ENCODE measurements at regions not wholly inside any gene's neighbourhood (a gene's known extent, or its start where the extent isn't known, plus 50 kb on each side); places are given as distances from the start of the nearest gene placed in this dataset.
A peak's percentile ranks its signal among the peaks of the same experiment; 100 is the strongest.

DNA sequence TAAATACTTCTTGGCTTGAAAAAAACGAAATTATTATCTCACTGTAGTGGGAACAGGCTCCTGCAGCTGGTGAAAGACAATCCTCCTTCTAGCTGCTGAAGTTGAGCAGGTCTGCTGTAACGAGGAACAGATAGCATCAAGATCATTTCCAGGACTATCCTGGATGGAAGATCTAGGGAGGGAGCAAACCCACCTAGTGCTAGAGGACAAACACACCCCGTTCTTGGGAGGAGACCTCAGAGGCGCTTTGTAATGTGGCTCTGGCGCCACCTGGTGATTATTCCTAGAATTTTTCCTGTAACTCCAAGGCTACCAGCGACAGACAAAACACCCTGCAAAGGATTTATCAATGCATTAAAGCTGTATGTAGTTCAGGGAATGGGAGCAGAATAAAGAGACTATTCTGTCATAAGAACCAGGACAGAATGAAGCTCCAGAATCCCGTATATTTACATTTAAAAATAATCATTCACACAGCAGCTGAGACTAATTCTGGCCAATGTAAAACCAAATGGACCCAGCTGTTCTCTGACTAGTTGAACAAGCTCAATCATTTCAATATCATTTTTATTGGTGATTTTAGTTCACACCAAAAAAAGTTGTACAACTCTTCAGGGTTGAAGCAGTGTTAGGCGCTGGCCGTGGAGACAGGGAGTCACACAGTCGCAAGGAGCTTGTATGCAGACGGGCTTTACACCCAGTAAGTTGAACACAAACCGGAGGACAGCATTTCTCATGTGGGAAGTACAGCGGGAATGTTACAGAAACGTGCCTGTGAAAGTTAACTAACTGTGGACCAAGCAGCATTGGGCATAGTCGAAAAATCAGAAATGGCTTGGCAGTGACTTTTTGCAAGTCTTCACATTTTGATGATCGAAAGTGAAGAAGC, 290.3 kb downstream of the TRIB2 start:
- H3K27me3 Mint-ChIP-seq (ENCODE audit: low read depth): peaks cover 36% of the 10 kb centered on the region
- ChIA-PET CTCF (interaction anchor here (0.6 to 4.0 kb wide), 59 partner anchors 9 to 1314 kb away, joined by 3 to 46 read pairs (median 4); partner anchors contain the start of gene TRIB2), POLR2A (interaction anchor here (0.8 to 1.5 kb wide), 2 partner anchors 39 to 290 kb away, joined by 3 to 5 read pairs; partner anchors contain the start of gene TRIB2)
- peak; percentile 78 for DNase-seq
- no peaks in the 10 kb centered on the region for H3K36me3 Mint-ChIP-seq (ENCODE audit: low read depth)
- no peaks in the 10 kb centered on the region for H3K9me3 Mint-ChIP-seq (ENCODE audit: insufficient read depth)
- H3K4me3 Mint-ChIP-seq: no peak overlapping the region
- peak; percentile 85 for ATAC-seq
- H3K4me1 Mint-ChIP-seq (ENCODE audit: low read depth): peaks cover 6% of the 10 kb centered on the region
- H3K27ac Mint-ChIP-seq: no peak overlapping the region

DNA sequence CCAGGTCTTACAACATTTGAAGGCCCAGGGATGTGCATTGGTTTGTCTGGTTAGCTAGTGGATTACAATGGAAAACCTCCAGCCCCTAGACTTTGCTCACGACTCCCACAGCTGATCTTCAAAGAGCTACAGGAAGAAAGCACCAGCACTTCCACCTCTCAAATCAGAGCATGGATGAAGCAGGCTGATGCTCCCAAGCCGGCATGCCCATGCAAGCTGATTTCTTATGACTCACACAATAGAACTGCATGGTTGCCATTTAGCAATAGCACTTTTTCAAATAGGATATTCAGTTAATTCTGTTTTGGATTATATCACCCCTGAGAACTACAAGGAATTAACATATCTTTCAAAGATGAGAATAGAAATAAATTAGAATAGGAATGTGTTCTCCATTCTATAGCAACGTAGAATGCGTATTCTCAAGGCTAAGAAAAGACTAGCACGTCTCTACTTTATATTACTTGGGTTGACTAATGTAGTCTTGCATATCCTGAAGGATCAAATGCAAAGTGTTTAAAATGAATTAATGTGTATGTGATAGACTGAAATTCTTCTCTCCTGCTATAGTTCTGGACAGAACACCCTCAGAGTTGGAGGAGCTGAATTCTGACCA, 292.4 kb downstream of the TRIB2 start:
- ATAC-seq (no peak), DNase-seq (no peak)
- H3K9me3 Mint-ChIP-seq (ENCODE audit: insufficient read depth): no peaks in the 10 kb centered on the region
- H3K4me1 Mint-ChIP-seq (ENCODE audit: low read depth): peaks cover 6% of the 10 kb centered on the region
- no peak overlapping the region for H3K4me3 Mint-ChIP-seq
- H3K27me3 Mint-ChIP-seq (ENCODE audit: low read depth): peaks cover 33% of the 10 kb centered on the region
- H3K36me3 Mint-ChIP-seq (ENCODE audit: low read depth): no peaks in the 10 kb centered on the region
- ChIA-PET POLR2A (no interaction called here), CTCF (interaction anchor here (4.0 kb wide), 1 partner anchor 13 kb away, joined by 23 read pairs; no protein-coding TSS in a partner anchor)
- no peak overlapping the region for H3K27ac Mint-ChIP-seq

GRCh38 chr2:13010283-13010682, 293.5 kb downstream of the TRIB2 start:
- Mint-ChIP-seq H3K9me3 (ENCODE audit: insufficient read depth) (no peaks in the 10 kb centered on the region), H3K4me3 (no peak overlapping the region), H3K27ac (no peak overlapping the region), H3K27me3 (ENCODE audit: low read depth) (peaks cover 36% of the 10 kb centered on the region), H3K36me3 (ENCODE audit: low read depth) (no peaks in the 10 kb centered on the region), H3K4me1 (ENCODE audit: low read depth) (peaks cover 6% of the 10 kb centered on the region)
- CTCF ChIA-PET: no interaction called here
- POLR2A ChIA-PET: no interaction called here
- DNase-seq: no peak
- ATAC-seq: no peak

DNA sequence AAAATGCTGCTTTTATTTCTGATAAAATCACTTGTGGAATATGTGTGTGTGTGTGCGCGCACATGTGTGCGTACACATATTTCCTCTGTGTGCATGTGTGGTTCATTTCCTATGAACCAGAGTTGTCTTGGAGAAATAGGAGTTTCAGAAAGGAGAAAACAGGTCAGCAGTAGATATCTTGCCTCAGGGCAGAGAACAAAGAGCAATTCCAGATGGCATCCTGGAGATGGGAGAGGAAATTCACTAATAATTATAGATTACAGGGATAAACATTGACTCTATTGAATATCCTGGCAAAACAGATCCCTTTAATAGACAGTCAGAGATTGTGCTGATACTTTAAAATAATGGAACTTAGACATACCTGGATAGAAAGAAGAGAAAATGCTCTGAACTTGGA, 298.0 kb downstream of the TRIB2 start:
- Mint-ChIP-seq H3K4me3 (no peak overlapping the region), H3K36me3 (ENCODE audit: low read depth) (no peaks in the 10 kb centered on the region), H3K27ac (no peak overlapping the region), H3K4me1 (ENCODE audit: low read depth) (no peaks in the 10 kb centered on the region), H3K27me3 (ENCODE audit: low read depth) (peaks cover 51% of the 10 kb centered on the region), H3K9me3 (ENCODE audit: insufficient read depth) (no peaks in the 10 kb centered on the region)
- CTCF ChIA-PET: interaction anchor here (1.4 kb wide), 1 partner anchor 8 kb away, joined by 8 read pairs; no protein-coding TSS in a partner anchor
- DNase-seq: no peak
- POLR2A ChIA-PET: no interaction called here
- ATAC-seq: no peak

DNA sequence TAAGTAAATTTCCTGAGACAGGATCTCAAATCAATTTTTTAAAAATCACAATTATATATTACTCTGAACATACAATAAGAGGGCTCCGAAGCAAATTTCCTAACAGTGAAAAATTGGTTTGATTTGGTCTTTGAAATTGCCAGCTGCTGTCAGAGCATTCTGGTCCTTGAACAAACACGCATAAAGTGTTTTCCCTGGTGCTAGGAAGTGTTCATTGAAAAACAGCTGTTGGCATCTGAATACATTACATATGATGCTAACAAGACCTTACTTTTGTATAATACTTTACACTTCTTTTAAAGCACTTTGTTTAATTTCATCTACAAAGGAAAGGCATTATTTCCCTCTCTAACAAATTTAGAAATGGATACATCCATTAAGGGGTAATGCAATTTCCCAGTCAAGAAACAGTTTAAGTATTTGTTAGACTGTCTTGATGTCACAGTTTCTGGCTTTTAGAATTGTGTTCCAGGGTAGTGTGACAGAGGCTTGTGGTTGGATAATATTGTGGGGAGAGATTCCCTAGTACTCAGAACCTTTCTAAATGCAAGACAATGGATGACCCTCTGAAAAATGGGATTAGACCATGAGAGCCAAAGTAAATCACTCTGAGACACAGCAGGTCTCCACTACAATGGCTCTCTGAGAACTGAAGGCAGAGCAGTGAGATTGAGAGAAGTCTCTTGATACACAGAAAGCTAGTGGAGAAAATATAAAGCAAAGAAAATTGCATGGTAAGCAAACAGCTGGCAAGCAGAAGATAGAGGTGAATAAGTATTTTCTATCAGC, 299.0 kb downstream of the TRIB2 start:
- POLR2A ChIA-PET: no interaction called here
- Mint-ChIP-seq H3K36me3 (ENCODE audit: low read depth) (no peaks in the 10 kb centered on the region), H3K27me3 (ENCODE audit: low read depth) (peaks cover 46% of the 10 kb centered on the region), H3K4me1 (ENCODE audit: low read depth) (no peaks in the 10 kb centered on the region), H3K9me3 (ENCODE audit: insufficient read depth) (no peaks in the 10 kb centered on the region), H3K27ac (no peak overlapping the region), H3K4me3 (no peak overlapping the region)
- ATAC-seq (no peak), DNase-seq (no peak)
- CTCF ChIA-PET: interaction anchor here (1.4 kb wide), 1 partner anchor 9 kb away, joined by 8 read pairs; no protein-coding TSS in a partner anchor

DNA sequence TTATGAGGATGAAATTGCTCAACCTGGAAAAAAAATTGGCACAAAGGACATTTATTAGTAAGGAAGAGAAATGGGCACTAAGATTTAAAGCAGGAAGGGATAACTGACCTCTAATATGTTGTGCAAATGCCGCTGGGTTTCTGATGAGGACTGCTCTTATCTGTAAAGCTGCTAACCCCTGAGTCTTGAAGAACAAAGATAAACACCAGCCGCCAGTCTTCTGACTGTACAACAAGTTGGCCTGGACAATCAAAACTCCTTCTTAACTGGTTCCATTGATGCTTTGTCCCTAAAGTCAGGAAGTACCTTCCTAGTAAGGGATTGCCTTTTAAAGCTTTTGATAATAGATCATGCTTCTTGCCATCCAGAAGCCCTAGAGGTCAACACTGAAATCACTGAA, 301.8 kb downstream of the TRIB2 start:
- H3K27me3 Mint-ChIP-seq (ENCODE audit: low read depth): peaks cover 40% of the 10 kb centered on the region
- POLR2A ChIA-PET: no interaction called here
- ATAC-seq (no peak), DNase-seq (no peak)
- H3K4me3 Mint-ChIP-seq: no peak overlapping the region
- H3K4me1 Mint-ChIP-seq (ENCODE audit: low read depth): no peaks in the 10 kb centered on the region
- no peaks in the 10 kb centered on the region for H3K9me3 Mint-ChIP-seq (ENCODE audit: insufficient read depth)
- CTCF ChIA-PET: no interaction called here
- H3K27ac Mint-ChIP-seq: no peak overlapping the region
- no peaks in the 10 kb centered on the region for H3K36me3 Mint-ChIP-seq (ENCODE audit: low read depth)

DNA sequence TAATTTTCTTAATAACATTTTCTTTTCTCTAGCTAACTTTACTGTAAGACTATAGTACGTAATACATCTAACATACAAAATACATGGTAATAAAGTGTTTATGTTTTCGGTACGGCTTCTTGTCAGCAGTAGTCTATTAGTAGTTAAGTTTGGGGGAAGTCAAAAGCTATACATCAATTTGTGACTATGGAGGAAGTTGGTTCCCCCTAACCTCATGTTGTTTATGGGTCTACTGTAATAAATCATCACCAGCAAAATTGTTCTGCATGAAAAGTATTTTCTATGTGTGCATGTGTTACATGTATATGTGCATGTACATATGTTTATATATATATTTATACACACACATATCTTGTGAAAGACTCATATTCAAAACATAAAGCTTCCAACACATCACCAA, 303.0 kb downstream of the TRIB2 start:
- no peak overlapping the region for H3K4me3 Mint-ChIP-seq
- DNase-seq (no peak), ATAC-seq (no peak)
- H3K9me3 Mint-ChIP-seq (ENCODE audit: insufficient read depth): no peaks in the 10 kb centered on the region
- H3K4me1 Mint-ChIP-seq (ENCODE audit: low read depth): no peaks in the 10 kb centered on the region
- ChIA-PET POLR2A (no interaction called here), CTCF (interaction anchor here (1.0 kb wide), 1 partner anchor 13 kb away, joined by 5 read pairs; no protein-coding TSS in a partner anchor)
- H3K27me3 Mint-ChIP-seq (ENCODE audit: low read depth): peaks cover 35% of the 10 kb centered on the region
- H3K36me3 Mint-ChIP-seq (ENCODE audit: low read depth): no peaks in the 10 kb centered on the region
- no peak overlapping the region for H3K27ac Mint-ChIP-seq

GRCh38 chr2:13020469-13020868, 303.7 kb downstream of the TRIB2 start:
- Mint-ChIP-seq H3K9me3 (ENCODE audit: insufficient read depth) (no peaks in the 10 kb centered on the region), H3K27ac (no peak overlapping the region), H3K4me3 (no peak overlapping the region), H3K36me3 (ENCODE audit: low read depth) (no peaks in the 10 kb centered on the region), H3K27me3 (ENCODE audit: low read depth) (peaks cover 34% of the 10 kb centered on the region), H3K4me1 (ENCODE audit: low read depth) (no peaks in the 10 kb centered on the region)
- POLR2A ChIA-PET: no interaction called here
- ATAC-seq (no peak), DNase-seq (no peak)
- CTCF ChIA-PET: no interaction called here

- no peaks in the 10 kb centered on the region for H3K36me3 Mint-ChIP-seq (ENCODE audit: low read depth)
- H3K27me3 Mint-ChIP-seq (ENCODE audit: low read depth): peaks cover 35% of the 10 kb centered on the region
- no peak overlapping the region for H3K27ac Mint-ChIP-seq
- no peak overlapping the region for H3K4me3 Mint-ChIP-seq
- no peaks in the 10 kb centered on the region for H3K4me1 Mint-ChIP-seq (ENCODE audit: low read depth)
- DNase-seq (no peak), ATAC-seq (no peak)
- CTCF ChIA-PET: no interaction called here
- no peaks in the 10 kb centered on the region for H3K9me3 Mint-ChIP-seq (ENCODE audit: insufficient read depth)
- POLR2A ChIA-PET: no interaction called here
These were observed 304.8 kb downstream of the TRIB2 start for GRCh38 chr2:13021470-13021957.

DNA sequence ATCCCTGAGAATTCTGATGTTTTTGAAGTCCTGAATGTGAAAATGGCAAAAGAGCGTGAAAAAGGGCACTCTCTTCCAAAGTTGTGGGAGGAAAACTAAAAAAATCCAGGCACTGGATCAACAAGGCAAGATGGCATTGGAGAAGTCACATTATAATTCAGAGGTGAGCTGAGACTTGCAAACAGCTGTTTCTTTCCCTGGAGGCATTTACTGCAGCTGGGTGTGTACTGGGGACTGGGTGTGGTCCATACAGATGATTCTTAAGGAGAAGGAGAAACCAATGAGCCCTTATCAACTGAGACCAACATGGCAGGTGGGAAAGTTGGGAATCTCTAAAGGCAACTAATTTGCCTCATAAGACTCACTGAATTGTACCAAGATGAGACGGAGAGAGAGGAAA, 313.9 kb downstream of the TRIB2 start:
- no peak overlapping the region for H3K27ac Mint-ChIP-seq
- no peak for ATAC-seq
- no peaks in the 10 kb centered on the region for H3K4me1 Mint-ChIP-seq (ENCODE audit: low read depth)
- CTCF ChIA-PET: no interaction called here
- H3K27me3 Mint-ChIP-seq (ENCODE audit: low read depth): peaks cover 13% of the 10 kb centered on the region
- POLR2A ChIA-PET: no interaction called here
- no peak overlapping the region for H3K4me3 Mint-ChIP-seq
- no peak for DNase-seq
- no peaks in the 10 kb centered on the region for H3K9me3 Mint-ChIP-seq (ENCODE audit: insufficient read depth)
- H3K36me3 Mint-ChIP-seq (ENCODE audit: low read depth): no peaks in the 10 kb centered on the region

DNA sequence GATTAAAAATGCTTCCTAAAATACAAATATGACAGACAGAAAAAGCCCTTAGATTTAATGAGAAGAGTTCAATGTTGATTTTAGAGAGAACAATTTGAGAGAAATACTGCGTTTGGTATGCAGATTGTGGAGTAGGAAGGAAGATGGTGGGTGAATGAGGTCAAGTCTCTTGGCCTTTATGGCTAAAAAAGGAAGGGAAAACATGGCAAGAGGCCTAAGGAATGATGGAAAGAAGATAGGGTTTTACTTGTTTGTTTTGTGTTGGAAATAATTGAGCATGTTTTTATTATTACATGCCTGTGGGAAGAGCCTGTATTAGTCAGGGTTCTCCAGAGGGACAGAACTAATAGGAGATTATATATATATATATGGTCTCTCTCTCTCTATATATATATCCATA, 318.1 kb downstream of the TRIB2 start:
- H3K9me3 Mint-ChIP-seq (ENCODE audit: insufficient read depth): no peaks in the 10 kb centered on the region
- DNase-seq (no peak), ATAC-seq (no peak)
- H3K27me3 Mint-ChIP-seq (ENCODE audit: low read depth): no peaks in the 10 kb centered on the region
- no peak overlapping the region for H3K4me3 Mint-ChIP-seq
- H3K4me1 Mint-ChIP-seq (ENCODE audit: low read depth): no peaks in the 10 kb centered on the region
- ChIA-PET CTCF (no interaction called here), POLR2A (no interaction called here)
- no peaks in the 10 kb centered on the region for H3K36me3 Mint-ChIP-seq (ENCODE audit: low read depth)
- H3K27ac Mint-ChIP-seq: no peak overlapping the region

DNA sequence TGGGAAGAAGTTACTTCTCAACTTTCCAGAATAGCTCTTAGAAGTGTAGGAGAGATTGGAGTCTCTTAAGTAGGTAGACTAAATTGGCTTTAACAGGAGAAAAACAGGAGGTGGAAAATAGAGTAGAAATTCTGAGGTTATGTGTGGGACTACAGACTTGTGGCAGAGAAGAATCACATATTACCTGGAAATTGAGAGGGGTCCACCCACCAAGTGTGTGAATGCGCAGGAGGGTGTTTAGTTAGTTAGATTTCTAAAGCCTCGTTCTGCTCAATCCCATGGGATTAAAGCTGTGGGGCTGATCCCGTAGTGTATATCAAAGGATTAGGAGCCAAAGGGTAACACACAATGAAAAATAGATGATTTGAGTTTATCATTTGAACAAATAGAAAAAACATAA, 319.1 kb downstream of the TRIB2 start:
- Mint-ChIP-seq H3K9me3 (ENCODE audit: insufficient read depth) (peaks cover under 1% of the 10 kb centered on the region), H3K27me3 (ENCODE audit: low read depth) (no peaks in the 10 kb centered on the region), H3K36me3 (ENCODE audit: low read depth) (no peaks in the 10 kb centered on the region), H3K27ac (no peak overlapping the region), H3K4me3 (no peak overlapping the region), H3K4me1 (ENCODE audit: low read depth) (no peaks in the 10 kb centered on the region)
- ChIA-PET CTCF (no interaction called here), POLR2A (no interaction called here)
- ATAC-seq (no peak), DNase-seq (no peak)

Measured in activated CD8-positive, alpha-beta T cell treated with anti-CD3 and anti-CD28 coated beads, Interleukin-2, amount 10 ng/mL, durations not matched to agents 7 days and 5 days (primary cell).